Stimulated activated CD4-positive, alpha-beta T cell treated with anti-CD3 and anti-CD28 coated beads, Interleukin-2, amount 100 ng/mL, for 24 hours (primary cell): ENCODE measurements at regions not wholly inside any gene's neighbourhood (a gene's known extent, or its start where the extent isn't known, plus 50 kb on each side); places are given as distances from the start of the nearest gene placed in this dataset.

Experiments used
- DNase-seq, 2 donors: peaks; one replicate each; pipeline ENCODE4 v3.0.0-alpha.2; 2020

- no peak for DNase-seq
Measured at GRCh38 chr11:95344932-95345642, 114.1 kb upstream of the SESN3 start.

GRCh38 chr11:95341221-95341620 lies 110.2 kb upstream of the SESN3 start:
- DNase-seq, result no peak

- no peak for DNase-seq
Measured at GRCh38 chr11:95339086-95339901, 108.3 kb upstream of the SESN3 start.

GRCh38 chr11:95338430-95338991 lies 107.5 kb upstream of the SESN3 start:
- no peak for DNase-seq

GRCh38 chr11:95337972-95338429 lies 107.0 kb upstream of the SESN3 start:
- no peak for DNase-seq

GRCh38 chr11:95337175-95337957 lies 106.4 kb upstream of the SESN3 start:
- DNase-seq, result peak; percentile 41 to 53

- DNase-seq, result no peak
Measured at GRCh38 chr11:95335989-95336388, 105.0 kb upstream of the SESN3 start.

- DNase-seq, result no peak
Measured at GRCh38 chr11:95331161-95331560, 100.2 kb upstream of the SESN3 start.

- no peak for DNase-seq
Measured at GRCh38 chr11:95330302-95330701, 99.3 kb upstream of the SESN3 start.

- DNase-seq, result no peak
Measured at GRCh38 chr11:95327273-95327948, 96.4 kb upstream of the SESN3 start.

- no peak for DNase-seq
Measured at GRCh38 chr11:95325777-95326258, 94.8 kb upstream of the SESN3 start.

GRCh38 chr11:95324826-95325225 lies 93.8 kb upstream of the SESN3 start:
- no peak for DNase-seq

GRCh38 chr11:95322539-95322938 lies 91.5 kb upstream of the SESN3 start:
- no peak for DNase-seq

GRCh38 chr11:95318498-95318897 lies 87.5 kb upstream of the SESN3 start:
- no peak for DNase-seq

GRCh38 chr11:95308512-95309035 lies 77.6 kb upstream of the SESN3 start:
- no peak for DNase-seq

- DNase-seq, result no peak
Measured at GRCh38 chr11:95307286-95307685, 76.3 kb upstream of the SESN3 start.

- no peak for DNase-seq
Measured at GRCh38 chr11:95306801-95307200, 75.8 kb upstream of the SESN3 start.

GRCh38 chr11:95306123-95306522 lies 75.1 kb upstream of the SESN3 start:
- DNase-seq, result no peak

- no peak for DNase-seq
Measured at GRCh38 chr11:95305705-95306104, 74.7 kb upstream of the SESN3 start.

- no peak for DNase-seq
Measured at GRCh38 chr11:95304777-95305176, 73.8 kb upstream of the SESN3 start.

- no peak for DNase-seq
Measured at GRCh38 chr11:95302211-95302610, 71.2 kb upstream of the SESN3 start.

GRCh38 chr11:95301474-95301873 lies 70.5 kb upstream of the SESN3 start:
- no peak for DNase-seq
